HG02642 (cell line): ENCODE measurements at regions not wholly inside any gene's neighbourhood (a gene's known extent, or its start where the extent isn't known, plus 50 kb on each side); places are given as distances from the start of the nearest gene placed in this dataset.
"Not testable (repeated sequence)": the region's sequence is repeated elsewhere in the genome, so short reads cannot be mapped to it uniquely, and the experiment has no call there.

Experiments
- ATAC-seq: cut with Tn5 transposase; IDR thresholded peaks from one replicate; pipeline ENCODE4 v1.9.1; 2021; ENCODE audit warnings: mild to moderate bottlenecking; ENCODE audit not compliant: unreplicated experiment, poor library complexity

DNA sequence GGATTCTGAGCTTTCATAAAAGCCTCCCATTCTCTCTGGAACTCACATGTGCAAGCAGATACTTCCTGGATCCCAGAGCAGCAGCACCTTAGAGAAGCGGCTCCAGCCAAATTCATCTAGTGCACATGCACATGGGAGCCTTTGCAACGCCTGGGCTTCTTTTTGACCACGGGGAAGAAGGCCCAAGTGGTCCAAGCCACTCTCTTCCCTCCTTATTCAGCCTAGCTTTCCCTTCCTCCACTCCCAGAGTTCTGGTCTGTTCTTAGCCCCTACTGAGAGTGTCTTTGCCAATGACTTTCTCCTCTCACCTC lies 118.7 kb downstream of the ZNF365 start:
- ATAC-seq = no peak

DNA sequence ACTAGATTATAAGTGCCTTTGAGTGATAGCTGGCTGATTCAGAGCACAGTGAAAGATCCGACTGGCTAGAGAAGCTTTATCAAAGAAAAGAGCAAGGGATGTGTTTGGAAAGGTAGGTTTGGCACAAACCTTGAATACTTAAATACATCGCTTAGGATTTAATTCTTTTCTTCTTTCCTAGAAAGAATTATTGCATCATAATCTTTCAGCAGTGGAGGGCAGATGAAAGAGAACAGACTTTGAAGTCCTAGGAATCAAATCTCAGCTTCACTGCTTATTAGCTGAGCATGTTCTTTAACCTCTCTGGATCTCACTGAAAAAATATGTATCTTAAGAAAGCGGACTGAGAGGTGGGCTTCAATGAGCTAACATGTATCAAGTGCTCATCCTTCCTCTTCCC lies 122.8 kb downstream of the ZNF365 start:
- no peak for ATAC-seq

DNA sequence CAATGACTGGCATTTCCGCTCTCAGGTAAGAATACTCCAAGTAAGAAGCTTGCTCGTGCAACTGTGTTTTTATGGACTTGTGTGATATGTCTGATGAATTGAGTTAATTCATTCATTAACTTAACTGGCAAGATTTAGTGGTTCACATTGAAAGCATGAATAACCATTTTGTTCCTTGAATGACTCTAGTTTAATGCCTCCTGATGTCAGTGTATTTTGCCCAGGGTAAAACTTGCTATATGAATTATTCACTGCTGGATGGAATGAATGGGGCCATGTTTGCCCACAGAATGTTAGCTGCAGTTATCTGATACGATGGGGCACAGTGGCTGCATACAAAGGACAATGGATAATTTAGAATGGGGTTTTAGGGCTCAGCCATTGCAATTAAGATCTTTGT lies 124.1 kb downstream of the ZNF365 start:
- no peak for ATAC-seq

DNA sequence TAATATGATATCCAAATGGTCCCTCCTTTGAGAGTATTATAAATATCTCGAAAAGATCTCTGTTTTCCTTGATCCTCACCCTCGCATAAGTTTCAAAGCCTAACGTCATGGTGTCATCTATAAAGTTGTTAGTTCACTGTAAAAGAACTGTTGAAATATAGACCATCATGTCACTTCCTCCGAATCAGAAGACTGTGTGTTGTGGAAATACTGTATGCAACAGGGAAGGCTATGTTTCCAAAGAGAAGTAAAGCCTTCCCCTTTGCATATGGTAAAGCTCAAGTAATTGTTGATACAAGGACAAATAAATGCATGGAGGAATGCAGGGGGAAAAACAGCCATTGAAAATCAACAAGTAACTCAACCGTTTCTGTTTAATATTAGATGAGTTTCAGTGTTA lies 125.9 kb downstream of the ZNF365 start:
- ATAC-seq = not testable (repeated sequence)

DNA sequence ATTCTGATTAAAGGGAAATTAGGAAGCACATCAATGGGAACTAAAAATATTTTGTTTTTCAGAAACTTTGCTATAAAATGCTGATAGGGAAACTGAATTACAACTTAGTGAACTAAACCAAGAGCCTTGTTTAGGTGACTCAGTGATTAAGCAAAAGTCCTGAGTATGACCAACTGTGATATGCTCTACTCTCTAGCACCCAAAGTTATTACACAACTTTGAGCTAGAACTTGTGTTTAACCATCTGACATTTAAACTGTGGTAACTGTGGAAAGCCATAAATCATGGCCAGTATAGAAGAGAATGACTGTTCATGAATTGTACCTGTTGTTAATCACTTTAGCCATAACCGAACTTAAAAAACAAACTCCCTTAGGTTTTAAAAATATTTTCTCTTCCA lies 127.4 kb downstream of the ZNF365 start:
- no peak for ATAC-seq

DNA sequence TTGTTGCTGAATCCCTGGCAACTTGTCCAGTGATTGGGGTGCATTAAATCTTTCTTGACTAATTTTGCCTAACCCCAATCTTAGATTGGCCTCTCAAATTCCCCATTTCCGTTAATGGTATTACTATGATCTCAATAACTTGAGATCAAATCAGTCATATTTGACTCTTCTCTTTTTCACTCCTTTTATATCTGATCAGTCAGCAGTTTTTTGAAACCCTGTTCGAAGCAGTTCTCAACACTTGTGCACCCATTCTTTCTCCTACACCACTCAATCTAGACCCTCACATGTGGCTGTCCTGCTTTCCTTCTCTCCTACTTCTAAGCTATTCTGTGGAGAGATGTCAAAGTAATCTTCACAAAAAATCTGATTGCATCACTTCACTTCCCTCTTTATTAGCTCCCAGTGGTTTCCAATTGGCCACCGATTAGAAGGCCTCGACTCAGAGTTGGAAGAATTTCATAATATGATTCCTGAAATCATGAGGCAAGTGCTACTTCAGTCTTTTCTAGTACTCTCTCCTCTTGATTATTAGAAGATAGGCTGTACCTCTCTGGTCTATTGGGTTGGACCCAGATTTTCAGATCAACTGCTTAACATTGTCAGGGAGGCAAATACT lies 128.9 kb downstream of the ZNF365 start:
- no peak for ATAC-seq

DNA sequence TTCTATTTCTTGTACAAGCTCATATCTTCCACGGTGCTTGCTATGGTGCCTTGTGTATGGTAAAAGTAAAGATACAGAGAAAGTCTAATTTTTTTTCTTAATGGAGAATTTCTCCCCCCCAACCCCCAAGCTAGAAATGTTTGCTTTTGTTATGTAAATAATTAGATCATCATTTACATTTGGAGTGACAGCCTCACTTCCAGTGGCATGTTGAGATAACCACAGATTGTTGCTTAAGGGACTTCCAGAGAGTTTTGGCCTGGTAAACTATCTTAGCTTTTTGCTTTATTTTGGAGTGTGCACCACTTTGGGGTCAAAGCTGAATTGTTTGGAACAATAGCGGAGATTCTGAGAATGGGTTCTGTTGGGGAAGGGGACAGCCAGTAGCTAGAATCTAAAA lies 129.7 kb downstream of the ZNF365 start:
- ATAC-seq = no peak

DNA sequence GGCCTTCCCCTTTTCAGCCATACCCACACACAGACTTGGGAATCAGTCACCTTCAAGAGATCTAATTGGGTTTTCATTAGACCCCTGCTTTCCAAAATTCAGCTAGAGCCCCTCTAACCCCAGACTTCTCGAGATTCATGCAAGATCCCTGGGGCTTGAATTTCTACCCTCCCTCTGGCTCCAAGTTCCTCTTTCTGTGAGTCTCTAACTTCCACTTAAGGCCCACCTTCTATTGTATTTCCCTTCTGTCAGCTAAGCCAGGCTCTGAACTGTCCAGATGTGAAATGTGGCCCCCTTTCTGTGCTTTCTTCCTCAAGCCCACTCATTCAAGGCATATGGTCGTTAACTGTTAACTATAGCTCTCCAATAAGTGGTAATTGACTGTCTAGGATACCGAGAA lies 132.2 kb downstream of the ZNF365 start:
- ATAC-seq = no peak

DNA sequence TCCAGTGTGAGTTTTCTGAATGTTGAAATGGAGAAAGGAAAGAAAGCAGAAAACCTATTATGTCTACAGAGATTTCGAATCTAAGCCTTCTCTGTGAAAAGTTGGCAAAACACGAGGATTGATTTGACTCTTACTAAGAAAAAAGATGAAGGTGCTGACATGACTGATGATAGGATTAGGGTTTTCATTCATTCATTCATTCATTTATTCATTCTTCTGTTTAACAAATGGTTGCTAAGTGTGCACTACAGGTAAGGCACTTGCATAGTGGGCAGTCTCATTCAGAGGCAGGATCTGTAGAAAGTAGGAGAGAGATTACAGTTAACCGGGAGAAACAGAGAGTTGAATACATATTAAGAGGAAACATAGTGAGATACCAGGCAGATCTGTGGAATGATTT lies 137.1 kb downstream of the ZNF365 start:
- no peak for ATAC-seq

DNA sequence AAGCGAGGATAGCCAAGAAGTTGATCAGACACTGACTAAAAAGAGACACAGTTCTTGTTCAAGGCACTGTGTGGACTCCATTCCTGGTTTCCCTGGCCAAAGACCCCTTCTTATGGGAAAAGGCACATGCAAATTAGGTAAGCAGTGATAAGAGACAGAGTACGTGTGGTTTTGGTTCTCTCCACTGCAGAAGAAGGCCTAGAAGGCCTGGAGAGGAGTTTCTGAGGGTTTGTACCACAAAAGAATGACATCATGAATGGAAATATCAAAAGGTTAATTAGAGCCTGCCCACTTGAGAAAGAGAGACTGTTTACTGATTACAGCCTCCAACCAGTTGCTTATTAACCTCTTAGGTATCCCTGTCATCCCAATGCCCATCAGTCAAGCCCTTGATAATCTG lies 137.5 kb downstream of the ZNF365 start:
- peak; percentile 80 for ATAC-seq

DNA sequence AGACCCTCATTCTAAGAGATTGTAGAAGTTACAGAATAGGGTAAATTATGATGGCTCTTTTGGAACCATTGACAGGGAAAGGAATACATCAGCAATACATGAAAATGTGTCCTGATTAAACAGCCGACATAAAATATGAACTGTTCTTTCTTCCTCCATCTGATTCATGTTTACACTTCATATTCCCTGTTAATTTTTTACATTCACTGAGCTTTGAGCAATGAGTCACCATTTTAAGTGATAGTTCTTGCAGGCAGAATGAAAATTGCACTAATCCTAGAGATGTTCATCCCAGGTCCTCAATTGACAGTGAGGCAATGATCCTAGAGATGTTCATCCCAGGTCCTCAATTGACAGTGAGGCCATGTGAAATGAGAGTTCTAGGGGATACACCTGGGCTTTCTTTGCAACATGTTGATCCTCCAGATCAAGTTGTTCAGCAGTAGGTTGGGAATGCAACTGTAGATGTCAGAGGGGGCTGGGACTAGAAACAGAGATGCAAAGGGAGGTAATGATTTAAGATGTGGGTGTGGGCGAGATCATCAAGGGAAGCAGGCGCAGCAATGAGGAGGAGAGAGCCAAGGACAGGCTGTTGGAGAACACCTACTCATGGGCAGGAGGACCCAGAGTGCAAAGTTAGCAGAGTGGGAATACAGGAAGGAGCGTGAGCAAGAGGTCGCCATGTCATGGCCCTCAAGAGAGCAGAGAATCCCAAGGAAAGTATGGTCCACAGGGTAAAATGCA lies 138.7 kb downstream of the ZNF365 start:
- no peak for ATAC-seq

DNA sequence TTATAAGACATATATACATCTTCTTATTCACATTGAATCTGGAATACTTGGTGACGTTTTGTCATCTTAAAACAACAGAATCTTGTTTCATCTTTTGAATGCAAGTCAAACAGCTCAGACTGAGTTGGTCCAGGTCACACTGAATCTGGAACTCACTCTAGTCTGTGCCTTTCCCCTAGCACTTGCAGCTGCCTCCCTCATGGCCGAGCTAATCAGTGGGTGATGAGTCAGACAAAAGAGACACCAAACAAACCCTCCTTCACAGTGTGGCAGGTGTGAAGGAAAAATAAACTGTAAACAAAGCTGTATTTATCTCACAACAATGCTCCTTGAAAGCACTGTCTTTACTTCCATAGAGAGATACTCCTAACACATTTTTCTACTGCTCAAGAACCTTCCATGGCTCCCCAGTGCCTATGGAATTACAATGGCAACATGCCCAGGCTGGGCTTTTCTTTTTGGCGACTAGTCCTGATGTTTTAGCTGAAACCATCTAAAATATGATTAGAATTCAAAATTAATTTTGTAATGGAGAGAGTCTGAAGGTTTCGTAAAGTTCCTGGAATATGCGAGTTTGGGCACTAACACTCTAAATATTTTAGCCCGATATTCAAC lies 140.0 kb downstream of the ZNF365 start:
- ATAC-seq = no peak

DNA sequence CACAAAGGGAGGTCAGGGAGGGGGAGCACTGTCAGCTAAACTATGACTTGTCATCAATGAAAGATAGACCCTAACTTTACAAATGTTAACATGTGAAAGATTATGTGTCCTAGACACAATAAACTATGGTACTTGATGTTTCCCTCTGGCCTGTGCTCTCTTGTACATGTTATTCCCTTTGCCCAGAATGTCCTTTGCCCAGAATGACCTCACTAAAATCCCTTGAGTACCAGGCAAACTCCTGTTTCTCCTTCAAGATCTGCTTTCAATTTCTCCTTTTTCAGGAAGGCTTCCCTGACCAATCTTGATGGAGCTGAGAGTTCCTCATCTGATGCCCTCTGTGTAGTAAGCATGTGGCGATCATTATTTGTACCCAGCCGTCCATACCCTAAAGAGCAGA lies 143.1 kb downstream of the ZNF365 start:
- ATAC-seq = no peak

DNA sequence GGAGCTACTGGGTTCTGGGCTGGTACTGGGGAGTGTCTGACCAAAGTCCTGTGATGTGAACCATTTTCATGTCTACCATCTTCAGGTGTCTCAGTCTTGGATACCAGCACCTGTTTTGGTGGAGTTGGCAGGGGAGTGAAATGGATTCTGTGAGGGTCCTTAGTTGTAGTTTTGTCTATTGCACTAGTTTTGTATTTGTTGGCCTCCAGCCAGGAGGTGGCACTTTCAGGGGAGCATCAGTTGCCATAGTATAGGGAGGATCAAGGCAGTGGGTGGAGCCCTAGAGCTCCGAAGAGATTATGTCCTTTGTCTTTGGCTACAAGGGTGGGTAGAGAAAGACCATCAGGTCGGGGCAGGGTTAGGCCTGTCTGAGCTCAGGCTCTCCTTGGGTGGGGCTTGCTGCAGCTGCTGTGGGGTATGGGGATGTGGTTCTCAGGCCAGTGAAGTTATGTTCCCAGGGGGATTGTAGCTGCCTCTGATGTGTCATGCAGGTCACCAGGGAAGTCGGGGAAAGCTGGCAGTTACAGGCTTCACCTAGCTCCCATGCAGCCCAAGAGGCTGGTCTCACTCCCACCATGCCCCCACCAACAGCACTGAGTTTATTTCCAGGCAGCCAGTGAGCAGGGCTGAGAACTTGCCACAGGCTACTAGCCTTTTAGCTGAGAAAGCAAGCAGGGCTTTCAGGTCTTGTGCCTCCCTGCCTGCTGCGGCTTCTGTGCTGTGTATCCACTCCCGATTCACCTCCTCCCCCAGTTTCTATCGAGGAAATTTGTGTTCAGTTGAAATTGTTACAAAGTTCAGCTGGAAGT lies 153.1 kb downstream of the ZNF365 start:
- peak; percentile 68 for ATAC-seq

DNA sequence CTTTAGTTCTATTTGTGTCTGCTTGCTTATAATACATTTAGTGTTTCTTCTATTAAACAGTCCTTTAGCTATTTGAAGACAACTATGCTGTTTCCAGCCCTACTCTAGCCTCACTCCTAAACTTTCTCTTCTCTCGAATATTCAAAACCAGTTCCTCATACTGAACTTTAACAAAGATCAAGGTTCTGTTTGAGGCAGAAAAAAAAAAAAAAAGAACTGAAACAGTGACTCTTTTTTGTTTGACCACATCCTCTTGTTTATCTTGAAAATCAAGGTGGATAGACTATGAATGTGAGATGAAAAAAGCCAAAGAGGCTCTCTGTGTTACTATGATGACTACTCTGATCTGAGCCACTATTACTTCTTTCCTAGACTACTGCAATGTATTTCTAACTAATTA lies 154.3 kb downstream of the ZNF365 start:
- ATAC-seq = peak; percentile 89

DNA sequence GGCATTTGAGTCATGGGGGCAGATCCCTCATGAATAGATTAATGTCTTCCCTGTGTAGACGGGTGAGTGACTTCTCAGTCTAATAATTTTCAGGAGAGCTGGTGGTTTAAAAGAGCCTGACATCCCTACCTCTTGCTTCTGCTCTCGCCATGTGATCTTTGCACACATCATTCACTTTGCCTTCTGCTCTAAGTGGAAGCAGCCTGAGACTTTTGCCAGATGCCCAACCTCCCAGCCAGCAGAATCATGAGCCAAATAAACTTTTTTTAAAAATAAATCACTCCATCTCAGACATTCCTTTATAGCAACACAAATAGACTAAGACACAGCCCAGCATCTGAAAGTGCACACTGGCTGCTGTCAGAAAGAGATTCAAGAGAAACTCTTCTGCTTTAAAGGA lies 155.2 kb downstream of the ZNF365 start:
- no peak for ATAC-seq

DNA sequence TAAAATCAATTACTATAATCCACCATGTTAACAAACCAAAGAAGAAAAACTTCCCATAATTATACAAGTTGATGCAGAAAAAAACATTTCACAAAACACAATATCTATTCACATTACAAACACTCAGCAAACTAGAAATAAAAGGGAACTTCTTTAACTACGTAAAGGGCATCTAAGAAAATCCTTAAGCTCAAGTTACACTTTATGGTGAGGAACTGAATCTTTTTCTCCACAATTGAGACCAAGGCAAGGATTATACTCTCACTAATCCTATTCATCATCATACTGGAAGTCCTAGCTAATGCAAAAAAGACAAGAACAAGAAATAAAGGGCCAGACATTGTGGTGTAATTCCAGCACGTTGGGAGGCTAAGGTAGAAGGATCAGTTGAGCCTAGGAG lies 159.9 kb downstream of the ZNF365 start:
- ATAC-seq = no peak

DNA sequence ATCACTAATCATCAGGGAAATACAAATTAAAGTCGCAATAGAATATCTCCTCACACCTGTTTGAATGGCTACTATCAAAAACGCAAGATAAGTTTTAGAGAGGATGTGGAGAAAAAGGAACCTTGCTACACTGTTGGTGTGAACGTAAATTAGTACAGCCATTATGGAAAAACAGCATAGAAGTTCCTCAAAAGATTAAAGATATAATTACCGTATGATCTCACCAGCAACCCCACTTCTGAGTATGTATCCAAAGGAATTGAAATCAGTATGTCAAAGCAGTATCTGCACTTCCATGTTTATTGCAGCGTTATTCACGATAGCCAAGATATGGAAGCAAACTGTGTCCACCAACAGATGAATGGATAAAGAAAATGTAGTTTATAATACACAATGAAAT lies 164.4 kb downstream of the ZNF365 start:
- ATAC-seq = no peak

DNA sequence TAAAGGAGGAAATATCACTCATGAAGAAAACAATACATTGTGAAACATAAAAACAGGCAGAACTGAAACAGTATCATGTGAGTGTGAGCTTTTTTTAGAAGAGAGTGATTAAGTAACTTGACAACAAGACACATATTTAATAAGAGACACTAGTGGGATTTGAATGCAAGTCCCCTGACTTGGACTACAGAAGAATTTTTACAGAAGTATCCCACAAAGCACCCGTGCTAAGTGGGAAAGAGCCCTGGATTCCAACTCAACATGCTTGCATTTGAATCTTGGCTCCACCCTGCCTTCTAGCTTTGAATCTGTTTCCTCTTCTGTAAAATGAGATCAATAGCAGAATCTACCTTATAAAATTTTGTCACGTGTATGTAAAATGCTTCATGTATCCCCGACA lies 166.2 kb downstream of the ZNF365 start:
- ATAC-seq = no peak

DNA sequence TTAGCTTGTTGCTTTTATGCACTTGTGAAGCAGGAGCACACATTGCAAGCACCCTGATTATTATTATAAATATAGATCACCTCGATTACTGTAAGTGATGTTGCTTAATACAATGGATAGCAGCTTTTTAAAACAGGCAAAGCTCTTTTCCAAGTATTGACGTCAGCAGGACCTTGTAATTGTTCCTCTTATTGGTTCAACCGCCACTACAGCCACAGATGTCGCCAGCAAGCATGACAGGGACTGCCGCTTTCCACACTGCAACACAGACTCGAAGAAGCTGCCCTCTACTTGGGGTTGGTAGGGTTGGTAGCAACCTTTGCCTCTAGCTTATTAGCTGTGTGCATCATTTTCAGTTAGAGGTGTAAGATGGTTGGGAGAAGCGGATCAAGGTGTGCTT lies 167.6 kb downstream of the ZNF365 start:
- ATAC-seq = no peak
